PC-9 (cell line): ENCODE measurements at regions not wholly inside any gene's neighbourhood (a gene's known extent, or its start where the extent isn't known, plus 50 kb on each side); places are given as distances from the start of the nearest gene placed in this dataset.

Experiments used
- BruUV-seq: library from RNA; stranded (reverse); fragments of 400-500 nt; replicated peaks from 2 replicates; lab custom pipeline; 2021; lab: Mats Ljungman, UMichigan
- CTCF ChIA-PET: fragments of 300-600 bp; sonication (Branson Sonifier 250); formaldehyde crosslinking; loops from one replicate; lab custom pipeline; 2022; ENCODE audit warnings: antibody characterized with exemption; lab: Charles Lee
- POLR2A ChIA-PET: fragments of 300-600 bp; sonication (Branson Sonifier 250); formaldehyde crosslinking; loops from one replicate; lab custom pipeline; 2022; ENCODE audit warnings: antibody characterized with exemption; ENCODE audit not compliant: unreplicated experiment; lab: Charles Lee
- DNase-seq, 2 experiments: peaks; one replicate each; pipeline versions ENCODE4 v3.0.0 to v3.0.0-alpha.2; 2015 to 2022; ENCODE audit warnings: mixed read lengths in 1 of 2
- H2AFZ ChIP-seq: fragments of 200-600 bp; sonication (generic); 2 replicates; pipeline ENCODE4 v1.8.1; 2017; ENCODE audit warnings: antibody characterized with exemption
- H3F3A ChIP-seq: fragments of 200-600 bp; sonication (generic); 2 replicates; pipeline ENCODE4 v1.8.1; 2017; ENCODE audit warnings: antibody characterized with exemption, mild to moderate bottlenecking, low read depth; ENCODE audit not compliant: insufficient read depth
- H3K27ac ChIP-seq: fragments of 200-600 bp; sonication (generic); 2 replicates; pipeline ENCODE4 v1.6.1; 2016; ENCODE audit warnings: mixed run types
- H3K27me3 ChIP-seq: fragments of 200-600 bp; sonication (generic); 2 replicates; pipeline ENCODE4 v1.6.1; 2016; ENCODE audit warnings: low read depth, mixed run types; ENCODE audit not compliant: insufficient read depth
- H3K36me3 ChIP-seq: fragments of 200-600 bp; sonication (generic); 2 replicates; pipeline ENCODE4 v1.6.1; 2016; ENCODE audit warnings: low read depth, mixed run types
- H3K4me1 ChIP-seq: fragments of 200-600 bp; sonication (generic); replicated peaks from 2 replicates; pipeline ENCODE4 v1.6.1; 2016; ENCODE audit warnings: mixed run types; ENCODE audit not compliant: insufficient read depth
- H3K4me2 ChIP-seq: fragments of 200-600 bp; sonication (generic); 2 replicates; pipeline ENCODE4 v1.6.1; 2017; ENCODE audit warnings: mixed run types
- H3K4me3 ChIP-seq: fragments of 200-600 bp; sonication (generic); 2 replicates; pipeline ENCODE4 v1.6.1; 2016; ENCODE audit warnings: mixed run types
- H3K79me2 ChIP-seq: fragments of 200-600 bp; sonication (generic); 2 replicates; pipeline ENCODE4 v1.6.1; 2017; ENCODE audit warnings: low read depth, mixed run types
- H3K9me2 ChIP-seq: fragments of 200-600 bp; sonication (generic); 2 replicates; pipeline ENCODE4 v1.8.1; 2017; ENCODE audit warnings: mild to moderate bottlenecking; ENCODE audit not compliant: insufficient read depth
- H3K9me3 ChIP-seq: fragments of 200-600 bp; sonication (generic); 2 replicates; pipeline ENCODE4 v1.8.1; 2016; ENCODE audit warnings: low read depth; ENCODE audit not compliant: insufficient read depth
- H4K20me1 ChIP-seq: fragments of 200-600 bp; sonication (generic); 2 replicates; pipeline ENCODE4 v1.8.1; 2017; ENCODE audit not compliant: insufficient read depth
- EZH2 ChIP-seq: fragments of 200-600 bp; sonication (generic); IDR thresholded peaks from 2 replicates; pipeline ENCODE4 v1.8.0; 2017; ENCODE audit warnings: antibody characterized with exemption, low read depth
- intact Hi-C: fragments of 100-400 bp; cut with micrococcal nuclease; formaldehyde crosslinking; loops from one replicate; pipeline ENCODE4 v1.10.0; 2022; ENCODE audit not compliant: unreplicated experiment
- TF ChIP-seq, protein P1 (sequence below): fragments of 200-600 bp; sonication (generic); conservative IDR thresholded peaks from 2 replicates; pipeline ENCODE4 v1.6.1; 2017; ENCODE audit warnings: mixed run types, antibody characterized with exemption, mild to moderate bottlenecking, moderate library complexity

DNA sequence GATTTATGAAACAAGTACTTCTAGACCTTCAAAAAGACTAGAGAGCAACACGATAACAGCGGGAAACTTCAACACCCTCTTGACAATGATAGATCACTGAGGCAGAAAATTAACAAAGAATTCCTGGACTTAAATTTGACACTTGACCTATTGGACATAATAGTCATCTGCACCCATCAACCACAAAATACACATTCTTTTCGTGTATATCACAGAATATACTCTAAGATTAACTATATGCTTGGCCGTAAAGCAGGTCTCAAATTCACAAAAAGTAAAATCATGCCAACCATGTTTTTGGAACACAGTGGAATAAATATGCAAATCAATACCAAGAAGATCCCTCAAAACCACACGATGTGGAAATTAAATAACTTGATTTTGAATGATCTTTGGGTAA, 559.4 kb downstream of the DNAH5 start:
- Histone ChIP-seq H3K4me2 (no peak overlapping the region), H3K4me1 (no peaks in the 10 kb centered on the region)

GRCh38 chr5:13382232-13382631, 562.3 kb downstream of the DNAH5 start:
- no peaks in the 10 kb centered on the region for H3K9me2 ChIP-seq
- no peak overlapping the region for H2AFZ ChIP-seq
- 0 out of 2 replicates have a peak, but pooled peaks cover 5% of the 10 kb centered on the region for H3K9me3 ChIP-seq
- no peak for TF ChIP-seq EZH2
- TF ChIP-seq, protein P1, sequence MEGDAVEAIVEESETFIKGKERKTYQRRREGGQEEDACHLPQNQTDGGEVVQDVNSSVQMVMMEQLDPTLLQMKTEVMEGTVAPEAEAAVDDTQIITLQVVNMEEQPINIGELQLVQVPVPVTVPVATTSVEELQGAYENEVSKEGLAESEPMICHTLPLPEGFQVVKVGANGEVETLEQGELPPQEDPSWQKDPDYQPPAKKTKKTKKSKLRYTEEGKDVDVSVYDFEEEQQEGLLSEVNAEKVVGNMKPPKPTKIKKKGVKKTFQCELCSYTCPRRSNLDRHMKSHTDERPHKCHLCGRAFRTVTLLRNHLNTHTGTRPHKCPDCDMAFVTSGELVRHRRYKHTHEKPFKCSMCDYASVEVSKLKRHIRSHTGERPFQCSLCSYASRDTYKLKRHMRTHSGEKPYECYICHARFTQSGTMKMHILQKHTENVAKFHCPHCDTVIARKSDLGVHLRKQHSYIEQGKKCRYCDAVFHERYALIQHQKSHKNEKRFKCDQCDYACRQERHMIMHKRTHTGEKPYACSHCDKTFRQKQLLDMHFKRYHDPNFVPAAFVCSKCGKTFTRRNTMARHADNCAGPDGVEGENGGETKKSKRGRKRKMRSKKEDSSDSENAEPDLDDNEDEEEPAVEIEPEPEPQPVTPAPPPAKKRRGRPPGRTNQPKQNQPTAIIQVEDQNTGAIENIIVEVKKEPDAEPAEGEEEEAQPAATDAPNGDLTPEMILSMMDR = no peak
- intact Hi-C loops = no loop called here
- H3K36me3 ChIP-seq = no peaks in the 10 kb centered on the region
- no peaks in the 10 kb centered on the region for H3K79me2 ChIP-seq
- DNase-seq = no peak
- POLR2A ChIA-PET = no interaction called here
- H3K27me3 ChIP-seq = no peaks in the 10 kb centered on the region
- H3K4me2 ChIP-seq = no peak overlapping the region
- BruUV-seq = no TSS peak
- no peak overlapping the region for H3K27ac ChIP-seq
- H3F3A ChIP-seq = peaks cover 7% of the 10 kb centered on the region; the same call in 1 of the 2 replicates
- no peaks in the 10 kb centered on the region for H4K20me1 ChIP-seq
- H3K4me3 ChIP-seq = no peak overlapping the region
- peaks cover 24% of the 10 kb centered on the region for H3K4me1 ChIP-seq
- CTCF ChIA-PET = no interaction called here

More for the DNA sequence above, 559.4 kb downstream of the DNAH5 start:
- BruUV-seq = no TSS peak
- Histone ChIP-seq H3K36me3 (no peaks in the 10 kb centered on the region), H3K9me3 (0 out of 2 replicates have a peak, but pooled peaks cover 12% of the 10 kb centered on the region), H3K27me3 (no peaks in the 10 kb centered on the region), H3K79me2 (no peaks in the 10 kb centered on the region), H3K27ac (no peak overlapping the region), H4K20me1 (no peaks in the 10 kb centered on the region; the same call in 1 of the 2 replicates), H3K4me3 (no peak overlapping the region), H3F3A (no peaks in the 10 kb centered on the region), H3K9me2 (no peaks in the 10 kb centered on the region), H2AFZ (no peak overlapping the region)
- POLR2A ChIA-PET = no interaction called here
- intact Hi-C loops = no loop called here
- DNase-seq = no peak
- TF ChIP-seq EZH2 = no peak
- TF ChIP-seq, protein P1 = no peak
- CTCF ChIA-PET = interaction anchor here (0.6 kb wide), 1 partner anchor 14 kb away, joined by 4 read pairs; no protein-coding TSS in a partner anchor

DNA sequence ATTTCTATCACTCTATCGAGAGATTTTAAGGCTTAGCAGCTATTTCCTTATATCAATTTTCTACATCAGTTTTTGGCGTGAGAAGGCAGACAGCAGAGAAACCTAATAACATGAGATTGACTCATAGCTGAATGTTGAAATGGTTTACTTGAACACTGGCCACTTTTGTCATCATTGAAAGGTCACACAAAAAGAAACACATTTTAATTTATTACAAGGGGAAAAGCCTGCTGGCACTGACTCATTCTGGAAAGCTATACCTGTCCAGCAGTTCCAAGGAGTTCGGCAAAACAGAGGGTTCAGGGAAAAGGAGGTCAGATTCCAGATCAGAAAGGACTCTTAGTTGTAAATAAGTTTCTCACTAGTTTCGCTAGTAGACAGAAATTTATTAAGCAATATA, 566.4 kb downstream of the DNAH5 start:
- intact Hi-C loops = loop anchor here (5.0 kb wide), 1 partner anchor 71 kb away; no protein-coding TSS in a partner anchor
- CTCF ChIA-PET = interaction anchor here (0.6 kb wide), 1 partner anchor 239 kb away, joined by 3 read pairs; no protein-coding TSS in a partner anchor
- TF ChIP-seq, protein P1 = no peak
- no peak for TF ChIP-seq EZH2
- peaks cover 25% of the 10 kb centered on the region for H3K4me1 ChIP-seq
- no peak overlapping the region for H3K4me3 ChIP-seq
- H4K20me1 ChIP-seq = no peaks in the 10 kb centered on the region
- peak overlapping the region; percentile 48 for H3K27ac ChIP-seq
- peaks cover 7% of the 10 kb centered on the region; the same call in 1 of the 2 replicates for H3F3A ChIP-seq
- DNase-seq = peak in 1 of 2 experiments; percentile 74
- no peaks in the 10 kb centered on the region for H3K27me3 ChIP-seq
- H3K9me3 ChIP-seq = 0 out of 2 replicates have a peak, but pooled peaks cover 5% of the 10 kb centered on the region
- POLR2A ChIA-PET = no interaction called here
- H3K36me3 ChIP-seq = no peaks in the 10 kb centered on the region
- H2AFZ ChIP-seq = peak overlapping the region; percentile 15; the same call in 1 of the 2 replicates
- H3K9me2 ChIP-seq = no peaks in the 10 kb centered on the region
- peak overlapping the region; percentile 47 for H3K4me2 ChIP-seq
- H3K79me2 ChIP-seq = no peaks in the 10 kb centered on the region
- no TSS peak for BruUV-seq
